ENCODE measurements at regions not wholly inside any gene's neighbourhood (a gene's known extent, or its start where the extent isn't known, plus 50 kb on each side); places are given as distances from the start of the nearest gene placed in this dataset.

GRCh38 chr10:6753644-6754043, 173.6 kb upstream of the PRKCQ start:
- TF ChIP-seq CTCF (IDR thresholded peaks at IDR 0.05) (no peak), POLR2A (IDR thresholded peaks at IDR 0.05) (no peak)
- no peaks in the 10 kb centered on the region for H3K9me3 ChIP-seq
- 76 to 86% (median 85%) methylated on average over 10 of the region's 10 CpGs for WGBS, 3 donors
- no peaks in the 10 kb centered on the region for H3K27me3 ChIP-seq
- no peak overlapping the region for H3K4me3 ChIP-seq
- H3K4me1 ChIP-seq (ENCODE audit: insufficient read depth), result no peaks in the 10 kb centered on the region
- H3K36me3 ChIP-seq, result no peaks in the 10 kb centered on the region
- DNase-seq, result no peak
- no peak overlapping the region for H3K27ac ChIP-seq
- intact Hi-C loops (cut with DNase I), result no loop called here

- H3K4me3 ChIP-seq, result no peak overlapping the region
- intact Hi-C loops (cut with DNase I), result no loop called here
- WGBS, 3 donors, result 70 to 92% (median 79%) methylated on average over 4 of the region's 4 CpGs
- no peaks in the 10 kb centered on the region for H3K27me3 ChIP-seq
- no peaks in the 10 kb centered on the region for H3K4me1 ChIP-seq (ENCODE audit: insufficient read depth)
- no peak for DNase-seq
- TF ChIP-seq CTCF (IDR thresholded peaks at IDR 0.05), result no peak
- no peak for TF ChIP-seq EP300 (IDR thresholded peaks at IDR 0.05)
- no peak for TF ChIP-seq POLR2A (IDR thresholded peaks at IDR 0.05)
- H3K36me3 ChIP-seq, result no peaks in the 10 kb centered on the region
- H3K27ac ChIP-seq, result no peak overlapping the region
- no peaks in the 10 kb centered on the region for H3K9me3 ChIP-seq
These were observed 171.3 kb upstream of the PRKCQ start for GRCh38 chr10:6751363-6751762.

GRCh38 chr10:6748981-6749635, 169.0 kb upstream of the PRKCQ start:
- Histone ChIP-seq H3K27ac (no peak overlapping the region), H3K4me1 (ENCODE audit: insufficient read depth) (no peaks in the 10 kb centered on the region), H3K4me3 (no peak overlapping the region), H3K9me3 (no peaks in the 10 kb centered on the region), H3K36me3 (no peaks in the 10 kb centered on the region), H3K27me3 (no peaks in the 10 kb centered on the region)
- TF ChIP-seq CTCF (IDR thresholded peaks at IDR 0.05), result no peak
- WGBS, 3 donors, result 32 to 38% (median 34%) methylated on average over 5 of the region's 5 CpGs
- no peak for DNase-seq
- intact Hi-C loops (cut with DNase I), result no loop called here

- 95 to 98% (median 98%) methylated on average over 3 of the region's 3 CpGs for WGBS, 3 donors
- intact Hi-C loops (cut with DNase I), result no loop called here
- no peak for DNase-seq
- no peaks in the 10 kb centered on the region for H3K36me3 ChIP-seq
- H3K9me3 ChIP-seq, result no peaks in the 10 kb centered on the region
- no peak overlapping the region for H3K27ac ChIP-seq
- no peaks in the 10 kb centered on the region for H3K4me1 ChIP-seq (ENCODE audit: insufficient read depth)
- no peak for TF ChIP-seq POLR2A (IDR thresholded peaks at IDR 0.05)
- TF ChIP-seq CTCF (IDR thresholded peaks at IDR 0.05), result no peak
- no peak for TF ChIP-seq EP300 (IDR thresholded peaks at IDR 0.05)
- no peak overlapping the region for H3K4me3 ChIP-seq
- no peaks in the 10 kb centered on the region for H3K27me3 ChIP-seq
These were observed 168.0 kb upstream of the PRKCQ start for GRCh38 chr10:6748029-6748428.
